SK-N-SH treated with all-trans-retinoic acid at 6 μM for 48 hours (cell line): ENCODE measurements at regions not wholly inside any gene's neighbourhood (a gene's known extent, or its start where the extent isn't known, plus 50 kb on each side); places are given as distances from the start of the nearest gene placed in this dataset.

Experiments used
- CREB5 ChIP-seq: fragments of 250-450 bp; sonication (Bioruptor Pico); IDR thresholded peaks from 2 replicates; pipeline ENCODE4 v1.5.1; 2020; ENCODE audit warnings: low read depth, mild to moderate bottlenecking, moderate library complexity
- ESRRG ChIP-seq: fragments of 250-450 bp; sonication (Bioruptor Pico); IDR thresholded peaks from 2 replicates; pipeline ENCODE4 v1.6.1; 2021; ENCODE audit warnings: mild to moderate bottlenecking
- PATZ1 ChIP-seq: fragments of 250-450 bp; sonication (Bioruptor Pico); IDR thresholded peaks from 2 replicates; pipeline ENCODE4 v1.8.0; 2020; ENCODE audit warnings: mild to moderate bottlenecking, moderate library complexity, borderline replicate concordance
- PPARA ChIP-seq: fragments of 250-450 bp; sonication (Bioruptor Pico); IDR thresholded peaks from 2 replicates; pipeline ENCODE4 v1.5.0; 2020; ENCODE audit warnings: mild to moderate bottlenecking, borderline replicate concordance
- TCF4 ChIP-seq: fragments of 250-450 bp; sonication (Bioruptor Pico); IDR thresholded peaks from 2 replicates; pipeline ENCODE4 v1.8.0; 2021; ENCODE audit warnings: mild to moderate bottlenecking, moderate library complexity, borderline replicate concordance
- TSHZ2 ChIP-seq: fragments of 250-450 bp; sonication (Bioruptor Pico); IDR thresholded peaks from 2 replicates; pipeline ENCODE4 v1.5.0; 2020; ENCODE audit warnings: mild to moderate bottlenecking, moderate library complexity
- ZFP3 ChIP-seq: fragments of 250-450 bp; sonication (Bioruptor Pico); IDR thresholded peaks from 2 replicates; pipeline ENCODE4 v1.5.0; 2020; ENCODE audit warnings: mild to moderate bottlenecking, moderate library complexity
- ZFP30 ChIP-seq: fragments of 450-650 bp; formaldehyde crosslinking; IDR thresholded peaks from 2 replicates; pipeline ENCODE4 v1.5.0; 2022; ENCODE audit warnings: mild to moderate bottlenecking, moderate library complexity
- ZNF565 ChIP-seq: fragments of 450-650 bp; formaldehyde crosslinking; conservative IDR thresholded peaks from 2 replicates; pipeline ENCODE4 v1.5.0; 2020; ENCODE audit warnings: low read depth, mild to moderate bottlenecking, moderate library complexity
- ZNF8 ChIP-seq: fragments of 450-650 bp; formaldehyde crosslinking; IDR thresholded peaks from 2 replicates; pipeline ENCODE4 v1.5.0; 2020; ENCODE audit warnings: mild to moderate bottlenecking, moderate library complexity

GRCh38 chr12:125287155-125287847, 222.1 kb downstream of the AACS start:
- TF ChIP-seq ZFP30 (CRISPR knock-in tag), result no peak
- no peak for TF ChIP-seq ZNF8
- TF ChIP-seq CREB5 (CRISPR knock-in tag), result no peak
- TF ChIP-seq ZNF565, result no peak
- TF ChIP-seq ESRRG (CRISPR knock-in tag), result no peak
- no peak for TF ChIP-seq PATZ1 (CRISPR knock-in tag)
- TF ChIP-seq PPARA (CRISPR knock-in tag), result no peak
- no peak for TF ChIP-seq ZFP3 (CRISPR knock-in tag)
- TF ChIP-seq TCF4 (CRISPR knock-in tag), result no peak
- no peak for TF ChIP-seq TSHZ2 (CRISPR knock-in tag)
